ENCODE measurements at regions not wholly inside any gene's neighbourhood (a gene's known extent, or its start where the extent isn't known, plus 50 kb on each side); places are given as distances from the start of the nearest gene placed in this dataset.

- Histone ChIP-seq H3K27ac (ENCODE audit: low read depth in 1 of 2, low read length in 1 of 2) (no peak overlapping the region), H3K27me3 (ENCODE audit: control insufficient read depth in 3 of 3, insufficient read depth in 3 of 3, low read length in 2 of 3) (no peaks in the 10 kb centered on the region), H3K36me3 (ENCODE audit: control insufficient read depth in 4 of 4, insufficient read depth in 4 of 4, low read length in 4 of 4) (no peaks in the 10 kb centered on the region), H3K9ac (ENCODE audit: insufficient read depth in 1 of 2, low read length in 2 of 2) (no peak overlapping the region), H3K4me1 (ENCODE audit: control insufficient read depth in 5 of 5, insufficient read depth in 5 of 5, low read length in 5 of 5) (no peaks in the 10 kb centered on the region), H3K4me3 (no peak overlapping the region), H3K9me3 (ENCODE audit: control insufficient read depth in 4 of 4, insufficient read depth in 3 of 4, low read length in 3 of 4) (no peaks in the 10 kb centered on the region)
- ATAC-seq (ENCODE audit: insufficient read depth, low FRiP score): no peak
- WGBS, 2 donors: 82 to 94% methylated on average over 2 of the region's 2 CpGs
- DNase-seq: no peak
- no peak for TF ChIP-seq CTCF (IDR thresholded peaks at IDR 0.05; ENCODE audit: control extremely low read depth, extremely low read depth)
These were observed 709.1 kb upstream of the FZD8 start for GRCh38 chr10:36351159-36351558.

GRCh38 chr10:36349445-36350078, 707.5 kb upstream of the FZD8 start:
- Histone ChIP-seq H3K4me1 (ENCODE audit: control insufficient read depth in 5 of 5, insufficient read depth in 5 of 5, low read length in 5 of 5) (no peaks in the 10 kb centered on the region), H3K4me3 (no peak overlapping the region), H3K27me3 (ENCODE audit: control insufficient read depth in 3 of 3, insufficient read depth in 3 of 3, low read length in 2 of 3) (no peaks in the 10 kb centered on the region), H3K9ac (ENCODE audit: insufficient read depth in 1 of 2, low read length in 2 of 2) (no peak overlapping the region), H3K9me3 (ENCODE audit: control insufficient read depth in 4 of 4, insufficient read depth in 3 of 4, low read length in 3 of 4) (no peaks in the 10 kb centered on the region), H3K36me3 (ENCODE audit: control insufficient read depth in 4 of 4, insufficient read depth in 4 of 4, low read length in 4 of 4) (no peaks in the 10 kb centered on the region), H3K27ac (ENCODE audit: low read depth in 1 of 2, low read length in 1 of 2) (no peak overlapping the region)
- 84 to 90% methylated on average over 8 of the region's 8 CpGs for WGBS, 2 donors
- ATAC-seq (ENCODE audit: insufficient read depth, low FRiP score): no peak
- TF ChIP-seq CTCF (IDR thresholded peaks at IDR 0.05; ENCODE audit: control extremely low read depth, extremely low read depth): no peak
- no peak for DNase-seq

- ATAC-seq (ENCODE audit: insufficient read depth, low FRiP score) (no peak), DNase-seq (no peak)
- TF ChIP-seq CTCF (IDR thresholded peaks at IDR 0.05; ENCODE audit: control extremely low read depth, extremely low read depth): no peak
- no peaks in the 10 kb centered on the region for H3K36me3 ChIP-seq (ENCODE audit: control insufficient read depth in 4 of 4, insufficient read depth in 4 of 4, low read length in 4 of 4)
- no peak overlapping the region for H3K27ac ChIP-seq (ENCODE audit: low read depth in 1 of 2, low read length in 1 of 2)
- H3K9me3 ChIP-seq (ENCODE audit: control insufficient read depth in 4 of 4, insufficient read depth in 3 of 4, low read length in 3 of 4): no peaks in the 10 kb centered on the region
- H3K9ac ChIP-seq (ENCODE audit: insufficient read depth in 1 of 2, low read length in 2 of 2): no peak overlapping the region
- no peak overlapping the region for H3K4me3 ChIP-seq
- H3K4me1 ChIP-seq (ENCODE audit: control insufficient read depth in 5 of 5, insufficient read depth in 5 of 5, low read length in 5 of 5): no peaks in the 10 kb centered on the region
- no peaks in the 10 kb centered on the region for H3K27me3 ChIP-seq (ENCODE audit: control insufficient read depth in 3 of 3, insufficient read depth in 3 of 3, low read length in 2 of 3)
These were observed 703.7 kb upstream of the FZD8 start for GRCh38 chr10:36345807-36346206.

GRCh38 chr10:36345175-36345533, 703.1 kb upstream of the FZD8 start:
- 89 to 91% methylated on average over 1 of the region's 1 CpG for WGBS, 2 donors
- no peak overlapping the region for H3K9ac ChIP-seq (ENCODE audit: insufficient read depth in 1 of 2, low read length in 2 of 2)

More at GRCh38 chr10:36345175-36345533, 703.1 kb upstream of the FZD8 start:
- H3K4me3 ChIP-seq: no peak overlapping the region
- no peaks in the 10 kb centered on the region for H3K27me3 ChIP-seq (ENCODE audit: control insufficient read depth in 3 of 3, insufficient read depth in 3 of 3, low read length in 2 of 3)
- no peaks in the 10 kb centered on the region for H3K9me3 ChIP-seq (ENCODE audit: control insufficient read depth in 4 of 4, insufficient read depth in 3 of 4, low read length in 3 of 4)
- no peaks in the 10 kb centered on the region for H3K4me1 ChIP-seq (ENCODE audit: control insufficient read depth in 5 of 5, insufficient read depth in 5 of 5, low read length in 5 of 5)
- TF ChIP-seq CTCF (IDR thresholded peaks at IDR 0.05; ENCODE audit: control extremely low read depth, extremely low read depth): no peak
- ATAC-seq (ENCODE audit: insufficient read depth, low FRiP score) (no peak), DNase-seq (no peak)
- no peak overlapping the region for H3K27ac ChIP-seq (ENCODE audit: low read depth in 1 of 2, low read length in 1 of 2)
- H3K36me3 ChIP-seq (ENCODE audit: control insufficient read depth in 4 of 4, insufficient read depth in 4 of 4, low read length in 4 of 4): no peaks in the 10 kb centered on the region
